GM18502 (cell line): ENCODE measurements at regions not wholly inside any gene's neighbourhood (a gene's known extent, or its start where the extent isn't known, plus 50 kb on each side); places are given as distances from the start of the nearest gene placed in this dataset.

ENCODE experiments used
- ATAC-seq: cut with Tn5 transposase; IDR thresholded peaks from one replicate; pipeline ENCODE4 v1.9.1; 2021; ENCODE audit warnings: mild to moderate bottlenecking; ENCODE audit not compliant: unreplicated experiment, poor library complexity

DNA sequence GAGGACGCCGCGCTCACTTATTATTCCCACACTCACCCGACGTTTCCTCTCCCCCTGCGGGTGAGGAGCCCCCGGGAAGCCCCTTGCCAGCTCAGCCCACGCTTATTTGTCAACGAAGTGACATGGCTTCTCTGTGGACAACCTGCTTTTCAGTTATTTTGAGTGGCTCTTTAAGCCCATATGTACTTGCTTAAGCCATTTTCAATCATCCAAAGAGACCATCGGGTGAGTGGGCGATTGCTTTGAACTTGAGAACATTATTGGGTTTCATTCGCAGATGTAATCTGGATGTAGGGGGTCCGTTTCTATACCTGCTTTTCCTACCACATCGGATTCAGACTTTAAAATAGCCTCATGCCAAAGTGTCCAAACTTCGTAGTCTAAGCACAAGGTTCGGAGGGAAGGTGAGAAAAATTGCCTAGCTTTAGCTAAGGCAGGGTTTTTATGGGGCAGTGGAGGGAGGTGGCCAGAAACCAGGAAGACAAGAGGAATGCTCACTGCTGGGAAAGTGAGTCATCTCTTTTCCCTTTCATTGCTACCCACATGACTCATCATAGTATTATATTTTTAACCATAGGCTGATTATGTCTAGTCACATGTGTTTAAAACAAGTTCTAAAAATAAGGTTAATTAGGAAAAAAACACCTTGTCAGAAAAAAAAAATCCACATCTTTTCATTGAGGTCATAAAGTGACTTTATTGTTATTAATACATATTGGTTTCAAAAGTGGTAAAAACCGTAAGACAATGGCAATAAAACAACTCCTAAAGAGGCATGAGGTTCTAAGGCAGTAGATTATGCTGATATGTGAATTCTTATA is 773.1 kb upstream of the NR2F2 start:
- ATAC-seq = no peak

DNA sequence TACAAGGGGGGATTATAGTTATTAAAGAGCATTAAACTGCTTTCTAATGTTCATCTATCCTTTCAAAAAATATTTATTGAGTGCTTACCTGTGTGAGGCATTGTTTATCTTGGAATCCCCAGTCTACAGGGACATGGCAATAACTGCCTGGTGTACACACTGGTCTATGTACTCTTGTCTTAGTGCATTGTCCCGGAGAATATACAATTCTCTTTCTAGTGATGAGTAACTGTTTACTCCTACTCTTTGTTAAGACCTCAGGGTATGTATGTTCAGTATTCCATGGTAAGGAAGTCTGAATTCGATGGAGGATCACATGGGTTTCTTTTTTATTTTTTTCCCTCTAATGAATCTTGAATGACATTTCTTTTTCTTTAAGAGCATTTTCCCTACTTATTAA is 772.4 kb upstream of the NR2F2 start:
- no peak for ATAC-seq

DNA sequence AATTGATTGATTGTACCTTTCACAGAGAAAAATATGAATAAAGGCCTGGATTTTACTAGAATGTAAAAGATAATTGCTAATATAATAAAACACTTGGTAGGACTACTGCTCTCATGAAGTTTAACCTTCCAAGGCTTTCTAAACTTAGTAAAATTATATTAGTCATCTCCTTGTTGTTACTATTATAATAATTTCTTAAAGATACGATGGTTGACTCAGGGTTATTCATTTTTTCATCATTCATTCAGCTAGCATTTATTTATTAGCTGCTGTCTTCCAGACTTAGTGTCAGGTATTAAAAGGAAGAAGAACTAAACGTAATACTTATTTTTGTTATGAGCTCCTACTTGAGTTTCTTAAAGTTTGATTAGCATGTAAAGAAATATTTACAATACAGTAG is 771.6 kb upstream of the NR2F2 start:
- no peak for ATAC-seq

- ATAC-seq = no peak
Measured at GRCh38 chr15:95559875-95560394, 770.6 kb upstream of the NR2F2 start.

GRCh38 chr15:95561463-95561862 is 769.0 kb upstream of the NR2F2 start:
- no peak for ATAC-seq

DNA sequence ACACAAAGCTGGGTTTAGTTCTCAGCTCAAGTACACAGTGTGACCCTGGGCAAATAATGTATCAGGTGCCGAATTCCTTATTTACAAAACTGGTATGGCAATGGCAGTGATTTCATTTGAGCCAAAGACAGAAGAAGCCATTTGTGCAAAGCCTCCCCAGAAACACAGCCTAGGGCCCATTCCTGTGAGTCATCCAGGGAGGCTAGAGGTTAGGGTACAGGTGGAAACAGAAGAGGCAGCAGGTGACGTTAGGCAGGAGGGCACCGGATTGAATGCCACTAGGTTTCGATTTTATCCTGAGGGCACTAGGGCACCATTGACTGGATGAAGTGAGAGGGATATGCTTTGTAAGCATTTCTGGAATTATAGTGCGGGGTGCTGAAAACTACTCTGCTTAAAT is 766.9 kb upstream of the NR2F2 start:
- no peak for ATAC-seq

DNA sequence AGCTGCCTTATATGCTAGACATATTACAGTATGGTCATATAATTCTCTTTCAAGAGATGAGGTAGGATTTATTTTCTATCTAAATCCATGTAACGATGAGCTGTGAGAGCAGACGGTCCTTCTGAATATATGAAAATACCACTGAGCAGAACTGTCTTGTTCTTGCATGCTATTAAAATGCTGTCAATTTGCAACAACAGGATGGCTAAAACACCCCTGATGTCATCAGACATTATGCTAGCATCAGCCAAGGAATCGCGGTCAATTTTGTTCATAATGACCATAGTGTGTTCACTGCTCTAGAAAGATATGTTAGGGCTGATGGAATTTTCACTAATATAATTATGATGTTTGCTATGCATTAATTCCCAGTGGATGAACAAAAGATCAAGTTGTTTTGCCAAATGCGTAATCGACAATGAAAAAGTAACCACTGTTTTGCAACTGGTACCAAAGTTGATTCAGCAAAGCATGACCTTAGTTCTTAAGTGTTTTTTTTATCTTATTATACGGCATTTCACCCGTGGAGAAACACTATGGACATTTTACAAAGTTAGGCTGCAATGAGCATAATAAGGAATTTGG is 765.4 kb upstream of the NR2F2 start:
- no peak for ATAC-seq

GRCh38 chr15:95565690-95566089 is 764.8 kb upstream of the NR2F2 start:
- no peak for ATAC-seq

DNA sequence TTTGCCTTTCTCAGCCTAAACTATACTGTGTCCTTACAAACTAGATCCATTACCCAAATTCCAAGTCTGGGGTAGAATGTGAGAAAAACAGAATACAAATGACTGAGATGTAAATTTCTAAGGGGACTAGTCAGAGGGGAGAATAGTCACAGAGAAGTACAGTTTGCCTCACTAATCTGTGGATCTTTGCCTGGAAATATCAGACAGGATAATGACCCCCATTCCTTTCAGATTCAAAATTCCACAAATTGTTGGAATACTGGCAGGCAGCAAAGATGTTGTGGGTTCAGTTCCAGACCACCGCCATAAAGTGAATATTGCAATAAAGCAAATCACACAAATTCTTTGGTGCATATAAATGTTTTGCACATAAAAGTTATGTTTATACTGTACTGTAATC is 762.8 kb upstream of the NR2F2 start:
- no peak for ATAC-seq

GRCh38 chr15:95574053-95574452 is 756.4 kb upstream of the NR2F2 start:
- ATAC-seq = no peak

- ATAC-seq = no peak
Measured at GRCh38 chr15:95577927-95578326, 752.6 kb upstream of the NR2F2 start.

DNA sequence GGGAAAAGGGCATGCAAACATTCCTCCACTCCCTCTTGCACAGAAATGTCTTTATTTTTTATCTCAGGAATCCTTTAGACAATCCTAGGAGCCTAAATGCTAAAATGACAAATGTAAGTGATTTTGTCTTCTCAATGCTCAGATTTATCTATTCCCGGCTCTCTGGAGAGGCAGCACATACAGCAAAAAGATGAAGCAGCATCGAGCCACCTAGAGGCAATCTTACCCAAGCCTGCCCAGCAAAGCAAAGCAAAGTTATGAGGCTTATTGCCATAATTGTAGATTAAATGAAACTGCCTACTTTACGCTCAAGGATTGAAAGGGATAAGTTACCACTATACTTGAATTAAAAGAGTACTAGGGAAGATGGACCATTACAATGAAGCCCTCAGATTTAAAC is 750.4 kb upstream of the NR2F2 start:
- no peak for ATAC-seq

DNA sequence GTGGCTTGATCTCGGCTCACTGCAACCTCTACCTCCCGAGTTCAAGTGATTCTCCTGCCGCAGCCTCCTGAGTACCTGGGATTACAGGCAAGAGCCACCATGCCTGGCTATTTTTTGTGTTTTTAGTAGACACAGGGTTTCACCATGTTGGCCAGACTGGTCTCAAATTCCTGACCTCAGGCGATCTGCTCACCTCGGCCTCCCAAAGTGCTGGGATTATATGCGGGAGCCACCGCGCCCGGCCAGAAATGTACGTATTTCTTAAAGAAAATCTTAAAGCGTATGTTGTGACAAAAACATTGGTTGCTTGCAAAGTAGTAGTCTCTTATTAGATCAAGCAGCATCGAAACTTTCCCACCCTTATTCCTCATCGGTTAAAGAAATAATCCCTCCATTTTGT is 748.9 kb upstream of the NR2F2 start:
- no peak for ATAC-seq

GRCh38 chr15:95584088-95584487 is 746.4 kb upstream of the NR2F2 start:
- ATAC-seq = no peak

DNA sequence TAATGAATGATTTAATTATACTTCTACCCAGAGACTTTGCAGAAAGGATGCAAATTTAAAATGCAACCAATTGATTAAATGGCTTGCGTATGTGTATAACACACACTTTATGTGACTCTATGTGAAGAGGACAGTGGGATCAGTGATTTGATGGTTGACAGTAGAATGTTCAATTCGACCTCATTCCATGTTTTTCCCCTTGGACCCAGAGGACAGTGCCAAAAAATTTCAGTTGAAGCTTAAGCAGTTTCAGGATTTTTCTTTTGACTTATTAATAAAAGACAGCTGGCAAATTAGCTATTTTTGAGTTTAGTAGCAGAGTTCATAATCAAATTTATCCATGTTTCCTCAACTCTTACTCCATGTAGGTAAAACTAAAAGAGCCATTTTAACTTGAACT is 742.4 kb upstream of the NR2F2 start:
- ATAC-seq = no peak

DNA sequence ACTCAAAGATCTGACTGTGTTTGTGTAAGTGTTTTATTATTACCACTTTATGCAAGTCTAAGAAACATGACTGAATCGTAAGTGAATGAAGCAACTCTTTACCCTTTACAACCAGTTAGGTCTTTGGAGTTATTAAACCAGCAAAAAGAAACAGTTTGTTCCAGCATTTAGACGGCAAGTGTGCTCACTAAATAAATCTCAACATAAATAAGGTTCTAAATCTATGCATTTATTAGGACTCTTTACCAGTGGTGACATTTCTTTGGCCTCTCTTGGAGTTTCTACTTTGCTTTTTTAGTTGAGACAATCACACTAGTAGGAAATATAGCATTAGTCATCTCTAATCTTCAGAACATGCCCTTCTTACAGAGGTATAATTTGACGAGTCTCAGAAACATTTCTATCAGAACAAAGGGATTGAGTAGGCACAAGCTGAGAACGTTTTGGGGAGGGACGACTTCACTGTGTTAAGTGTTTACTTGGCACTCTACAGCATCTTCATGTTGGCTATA is 739.9 kb upstream of the NR2F2 start:
- ATAC-seq = no peak

GRCh38 chr15:95591270-95591669 is 739.2 kb upstream of the NR2F2 start:
- ATAC-seq = no peak

GRCh38 chr15:95591886-95592285 is 738.6 kb upstream of the NR2F2 start:
- no peak for ATAC-seq

GRCh38 chr15:95594496-95594895 is 736.0 kb upstream of the NR2F2 start:
- ATAC-seq = no peak

DNA sequence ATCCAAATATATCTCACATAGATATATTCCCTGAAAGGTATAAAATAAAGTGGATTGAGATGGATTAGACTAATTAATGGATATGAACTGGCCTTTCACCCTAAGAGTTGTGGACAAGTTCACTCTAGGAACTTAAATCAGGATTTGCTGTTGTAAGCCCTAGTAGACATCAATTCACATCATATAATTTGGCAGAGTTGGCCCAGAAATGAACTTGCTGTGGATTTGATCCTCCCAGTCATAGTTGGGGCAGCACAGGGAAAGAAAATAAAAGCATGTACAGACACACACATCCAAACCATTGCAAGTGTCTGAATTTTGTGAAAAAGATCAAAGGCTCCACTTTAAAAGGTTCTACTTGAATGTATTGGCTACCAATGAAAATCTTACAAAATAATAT is 734.7 kb upstream of the NR2F2 start:
- no peak for ATAC-seq

DNA sequence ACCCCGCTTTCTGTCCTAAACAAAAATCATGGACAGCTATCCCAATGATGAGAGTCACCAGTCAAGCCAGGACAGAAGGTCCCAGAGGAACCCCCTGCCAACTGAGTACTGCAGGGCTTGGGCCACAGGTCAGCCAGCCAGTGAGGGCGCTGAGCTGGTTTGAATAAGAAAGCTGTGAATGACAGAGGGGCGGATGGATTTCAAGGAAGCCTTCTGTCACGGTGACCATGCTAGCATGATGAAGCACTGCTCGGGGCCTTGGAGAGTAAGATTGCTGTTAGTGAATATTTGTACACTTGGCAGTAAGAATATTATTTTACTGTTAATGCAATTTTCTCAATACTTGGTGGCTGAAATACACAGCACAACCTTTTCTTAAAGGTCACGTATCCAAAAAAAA is 734.0 kb upstream of the NR2F2 start:
- no peak for ATAC-seq
